Body of pancreas (tissue), 4 donors: ENCODE measurements at regions not wholly inside any gene's neighbourhood (a gene's known extent, or its start where the extent isn't known, plus 50 kb on each side); places are given as distances from the start of the nearest gene placed in this dataset.

ENCODE experiments used
- ATAC-seq: fragments of 150-250 bp; one replicate; pipeline ENCODE4 v1.9.1; 2016
- DNase-seq, 4 donors: peaks; one replicate each; pipeline ENCODE4 v3.0.0-alpha.2; 2019
- H3K27ac ChIP-seq, 4 donors: fragments of 200-600 bp; sonication (generic); 1 replicate in 3 of 4; 2 replicates in 1 of 4; pipeline versions ENCODE4 v1.5.1 to v1.6.1; 2016 to 2019; ENCODE audit warnings: mild to moderate bottlenecking in 1 of 4, mixed read lengths in 1 of 4, moderate library complexity in 1 of 4
- H3K27me3 ChIP-seq, 2 donors: fragments of 200-600 bp; sonication (generic); one replicate each; pipeline ENCODE4 v1.6.0; 2016; ENCODE audit warnings: mild to moderate bottlenecking in 1 of 2
- H3K36me3 ChIP-seq, 2 donors: fragments of 200-600 bp; sonication (generic); replicated peaks in 1 of 2; 2 replicates each; pipeline ENCODE4 v1.5.1; 2016; ENCODE audit warnings: low read depth in 2 of 2; ENCODE audit not compliant: insufficient read depth in 1 of 2
- H3K4me1 ChIP-seq: fragments of 200-600 bp; sonication (generic); one replicate; pipeline ENCODE4 v1.6.0; 2016
- H3K4me3 ChIP-seq, 2 donors: fragments of 200-600 bp; sonication (generic); 1 replicate in 1 of 2; 2 replicates in 1 of 2; pipeline ENCODE4 v1.5.1; 2016 to 2019
- H3K9me3 ChIP-seq, 3 donors: fragments of 200-600 bp; sonication (generic); 1 replicate in 2 of 3; 2 replicates in 1 of 3; pipeline ENCODE4 v1.5.1; 2016
- CTCF ChIP-seq, 7 experiments: fragments of 450-650 bp in 4 of 7; fragments of 200-600 bp in 3 of 7; sonication (generic) in 3 of 7; IDR thresholded peaks; one replicate each; pipeline ENCODE4 v1.5.1; 2016 to 2019; ENCODE audit warnings: antibody characterized with exemption in 7 of 7
- POLR2A ChIP-seq, 3 donors: fragments of 450-650 bp; IDR thresholded peaks; one replicate each; pipeline ENCODE4 v1.6.1; 2016; ENCODE audit warnings: antibody characterized with exemption in 3 of 3, mild to moderate bottlenecking in 2 of 3
- WGBS, 2 donors: methylation state at CpG; one replicate each; pipeline ENCODE4 v1.1.5; 2017; 5-methylcytosine and 5-hydroxymethylcytosine counted together
- intact Hi-C: fragments of 100-400 bp; cut with DNase I; formaldehyde crosslinking; loops from one replicate; pipeline ENCODE4 v1.15.1; 2023

- no peaks in the 10 kb centered on the region for H3K36me3 ChIP-seq
- ATAC-seq: no peak
- TF ChIP-seq POLR2A (IDR thresholded peaks at IDR 0.05): no peak
- no peak for TF ChIP-seq CTCF (IDR thresholded peaks at IDR 0.05)
- no peak overlapping the region for H3K4me3 ChIP-seq
- no peak overlapping the region for H3K27ac ChIP-seq
- no peaks in the 10 kb centered on the region for H3K27me3 ChIP-seq
- intact Hi-C loops: no loop called here
- H3K9me3 ChIP-seq: no peaks in the 10 kb centered on the region
- WGBS, 2 donors: 32 to 43% methylated on average over 2 of the region's 2 CpGs
- no peak for DNase-seq
- H3K4me1 ChIP-seq: no peaks in the 10 kb centered on the region
These were observed 1047.3 kb downstream of the PCDH18 start for GRCh38 chr4:136484996-136485395.

GRCh38 chr4:136476753-136477152 lies 1055.5 kb downstream of the PCDH18 start:
- no peak overlapping the region for H3K27ac ChIP-seq
- H3K4me1 ChIP-seq: no peaks in the 10 kb centered on the region
- H3K9me3 ChIP-seq: no peaks in the 10 kb centered on the region
- intact Hi-C loops: no loop called here
- TF ChIP-seq CTCF (IDR thresholded peaks at IDR 0.05) (no peak), POLR2A (IDR thresholded peaks at IDR 0.05) (no peak)
- H3K36me3 ChIP-seq: no peaks in the 10 kb centered on the region
- no peak overlapping the region for H3K4me3 ChIP-seq
- no peaks in the 10 kb centered on the region for H3K27me3 ChIP-seq
- 48 to 58% methylated on average over 1 of the region's 1 CpG for WGBS, 2 donors
- DNase-seq (no peak), ATAC-seq (no peak)

GRCh38 chr4:136471051-136471450 lies 1061.2 kb downstream of the PCDH18 start:
- WGBS, 2 donors: 53 to 72% methylated on average over 2 of the region's 2 CpGs
- H3K27ac ChIP-seq: no peak overlapping the region
- intact Hi-C loops: no loop called here

GRCh38 chr4:136465691-136466090 lies 1066.6 kb downstream of the PCDH18 start:
- Histone ChIP-seq H3K4me1 (no peaks in the 10 kb centered on the region), H3K27ac (no peak overlapping the region), H3K9me3 (no peaks in the 10 kb centered on the region), H3K4me3 (no peak overlapping the region), H3K36me3 (no peaks in the 10 kb centered on the region), H3K27me3 (no peaks in the 10 kb centered on the region)
- TF ChIP-seq POLR2A (IDR thresholded peaks at IDR 0.05) (no peak), CTCF (IDR thresholded peaks at IDR 0.05) (no peak)
- intact Hi-C loops: no loop called here
- ATAC-seq (no peak), DNase-seq (no peak)
- WGBS, 2 donors: 66 to 68% methylated on average over 1 of the region's 1 CpG

More at GRCh38 chr4:136471051-136471450, 1061.2 kb downstream of the PCDH18 start:
- Histone ChIP-seq H3K36me3 (no peaks in the 10 kb centered on the region), H3K9me3 (no peaks in the 10 kb centered on the region), H3K4me3 (no peak overlapping the region), H3K27me3 (no peaks in the 10 kb centered on the region), H3K4me1 (no peaks in the 10 kb centered on the region)
- TF ChIP-seq CTCF (IDR thresholded peaks at IDR 0.05): no peak
- no peak for TF ChIP-seq POLR2A (IDR thresholded peaks at IDR 0.05)
- ATAC-seq (no peak), DNase-seq (no peak)

- WGBS, 2 donors: 60 to 72% methylated on average over 1 of the region's 1 CpG
- no peak for ATAC-seq
- no peaks in the 10 kb centered on the region for H3K9me3 ChIP-seq
- no peaks in the 10 kb centered on the region for H3K36me3 ChIP-seq
- H3K27ac ChIP-seq: no peak overlapping the region
- no peak for DNase-seq
- H3K4me3 ChIP-seq: no peak overlapping the region
- intact Hi-C loops: no loop called here
- no peak for TF ChIP-seq CTCF (IDR thresholded peaks at IDR 0.05)
- TF ChIP-seq POLR2A (IDR thresholded peaks at IDR 0.05): no peak
- no peaks in the 10 kb centered on the region for H3K27me3 ChIP-seq
- no peaks in the 10 kb centered on the region for H3K4me1 ChIP-seq
These were observed 1068.4 kb downstream of the PCDH18 start for GRCh38 chr4:136463941-136464340.
